ENCODE measurements at regions not wholly inside any gene's neighbourhood (a gene's known extent, or its start where the extent isn't known, plus 50 kb on each side); places are given as distances from the start of the nearest gene placed in this dataset.

DNA sequence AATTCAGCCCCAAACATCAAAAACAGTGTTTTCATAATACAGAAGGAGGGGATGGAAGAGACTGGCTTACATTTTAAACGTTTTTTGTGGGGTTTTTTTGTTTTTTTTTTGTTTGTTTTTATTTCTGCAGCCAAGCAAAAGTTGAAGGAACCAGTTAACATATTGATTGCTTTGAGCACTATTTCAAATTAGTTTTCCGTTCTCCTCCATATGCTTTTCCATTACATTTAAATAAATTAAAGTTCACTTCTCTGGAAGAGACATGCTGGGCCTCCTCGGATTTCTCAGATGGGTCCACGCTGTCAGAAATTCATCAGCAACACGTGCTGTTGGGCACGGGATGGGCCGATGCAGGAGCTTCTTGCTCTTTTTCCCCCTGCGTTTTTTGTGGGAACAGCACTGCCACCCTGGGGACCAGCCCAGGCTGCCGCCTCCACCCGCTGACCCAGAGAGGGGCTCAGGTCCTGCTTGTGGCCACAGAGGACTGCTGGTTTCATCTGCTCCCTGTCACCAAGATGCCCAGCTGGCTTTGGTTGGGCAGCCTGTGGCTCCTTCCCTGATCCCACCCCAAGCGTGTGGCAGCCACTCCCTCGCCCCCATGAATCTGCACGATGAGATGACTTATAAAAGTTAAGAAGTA lies 67.7 kb upstream of the CHST15 start:
- Mint-ChIP-seq H3K27ac (no peak overlapping the region), H3K4me1 (peaks cover 10% of the 10 kb centered on the region), H3K36me3 (peaks cover 2% of the 10 kb centered on the region), H3K27me3 (ENCODE audit: low read depth) (peaks cover 17% of the 10 kb centered on the region), H3K9me3 (peaks cover 7% of the 10 kb centered on the region), H3K4me3 (no peak overlapping the region)
- TF ChIP-seq, protein P1, sequence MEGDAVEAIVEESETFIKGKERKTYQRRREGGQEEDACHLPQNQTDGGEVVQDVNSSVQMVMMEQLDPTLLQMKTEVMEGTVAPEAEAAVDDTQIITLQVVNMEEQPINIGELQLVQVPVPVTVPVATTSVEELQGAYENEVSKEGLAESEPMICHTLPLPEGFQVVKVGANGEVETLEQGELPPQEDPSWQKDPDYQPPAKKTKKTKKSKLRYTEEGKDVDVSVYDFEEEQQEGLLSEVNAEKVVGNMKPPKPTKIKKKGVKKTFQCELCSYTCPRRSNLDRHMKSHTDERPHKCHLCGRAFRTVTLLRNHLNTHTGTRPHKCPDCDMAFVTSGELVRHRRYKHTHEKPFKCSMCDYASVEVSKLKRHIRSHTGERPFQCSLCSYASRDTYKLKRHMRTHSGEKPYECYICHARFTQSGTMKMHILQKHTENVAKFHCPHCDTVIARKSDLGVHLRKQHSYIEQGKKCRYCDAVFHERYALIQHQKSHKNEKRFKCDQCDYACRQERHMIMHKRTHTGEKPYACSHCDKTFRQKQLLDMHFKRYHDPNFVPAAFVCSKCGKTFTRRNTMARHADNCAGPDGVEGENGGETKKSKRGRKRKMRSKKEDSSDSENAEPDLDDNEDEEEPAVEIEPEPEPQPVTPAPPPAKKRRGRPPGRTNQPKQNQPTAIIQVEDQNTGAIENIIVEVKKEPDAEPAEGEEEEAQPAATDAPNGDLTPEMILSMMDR (IDR thresholded peaks at IDR 0.05; ENCODE audit: unreplicated experiment) = no peak
- DNase-seq (ENCODE audit: low spot score in 2 of 2, unreplicated experiment in 2 of 2) = no peak

DNA sequence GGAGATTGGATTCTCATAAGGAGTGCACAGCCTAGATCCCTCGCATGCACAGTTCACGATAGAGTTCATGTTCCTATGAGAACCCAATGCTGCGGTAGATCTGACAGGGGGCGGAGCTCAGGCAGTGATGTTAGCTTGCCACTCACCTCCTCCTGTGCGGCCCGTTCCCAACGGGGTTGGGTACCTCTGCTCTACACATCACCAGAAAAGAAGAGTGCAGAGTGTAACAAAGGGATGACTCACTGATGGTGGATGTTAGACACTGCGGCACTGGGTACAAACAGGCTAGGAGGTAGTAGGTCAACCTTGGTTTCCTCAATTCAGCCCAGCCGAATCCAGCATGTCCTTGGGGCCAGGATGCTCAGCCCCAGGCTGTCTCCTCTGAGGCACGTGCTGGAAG lies 66.8 kb upstream of the CHST15 start:
- no peak overlapping the region for H3K4me3 Mint-ChIP-seq
- peaks cover 7% of the 10 kb centered on the region for H3K9me3 Mint-ChIP-seq
- peaks cover 2% of the 10 kb centered on the region for H3K36me3 Mint-ChIP-seq
- TF ChIP-seq, protein P1 (IDR thresholded peaks at IDR 0.05; ENCODE audit: unreplicated experiment) = no peak
- H3K27ac Mint-ChIP-seq = no peak overlapping the region
- peaks cover 16% of the 10 kb centered on the region for H3K4me1 Mint-ChIP-seq
- peaks cover 17% of the 10 kb centered on the region for H3K27me3 Mint-ChIP-seq (ENCODE audit: low read depth)
- no peak for DNase-seq (ENCODE audit: low spot score in 2 of 2, unreplicated experiment in 2 of 2)

DNA sequence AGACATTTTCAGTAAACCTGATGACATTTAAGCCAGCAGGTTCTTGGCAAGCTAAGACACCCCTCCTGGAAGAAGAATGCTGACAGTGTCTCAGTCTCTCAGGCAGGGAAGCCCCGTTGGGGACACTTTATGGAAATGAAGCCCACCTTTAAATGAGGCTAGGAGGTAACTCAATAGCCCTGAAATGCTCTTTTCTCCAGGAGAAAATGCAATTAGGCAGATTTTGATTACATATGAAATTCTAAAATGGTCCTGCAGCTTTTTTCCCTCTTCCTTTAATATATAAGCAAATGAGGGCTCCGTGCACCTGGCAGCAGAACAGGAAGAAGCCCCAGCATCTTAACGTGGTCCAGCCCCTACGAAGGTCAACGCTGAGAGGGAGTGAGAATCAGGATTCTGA lies 65.8 kb upstream of the CHST15 start:
- H3K4me3 Mint-ChIP-seq = no peak overlapping the region
- peaks cover 16% of the 10 kb centered on the region for H3K4me1 Mint-ChIP-seq
- no peak overlapping the region for H3K27ac Mint-ChIP-seq
- peaks cover 17% of the 10 kb centered on the region for H3K27me3 Mint-ChIP-seq (ENCODE audit: low read depth)
- TF ChIP-seq, protein P1 (IDR thresholded peaks at IDR 0.05; ENCODE audit: unreplicated experiment) = no peak
- H3K36me3 Mint-ChIP-seq = peaks cover 2% of the 10 kb centered on the region
- DNase-seq (ENCODE audit: low spot score in 2 of 2, unreplicated experiment in 2 of 2) = no peak
- H3K9me3 Mint-ChIP-seq = peaks cover 7% of the 10 kb centered on the region

DNA sequence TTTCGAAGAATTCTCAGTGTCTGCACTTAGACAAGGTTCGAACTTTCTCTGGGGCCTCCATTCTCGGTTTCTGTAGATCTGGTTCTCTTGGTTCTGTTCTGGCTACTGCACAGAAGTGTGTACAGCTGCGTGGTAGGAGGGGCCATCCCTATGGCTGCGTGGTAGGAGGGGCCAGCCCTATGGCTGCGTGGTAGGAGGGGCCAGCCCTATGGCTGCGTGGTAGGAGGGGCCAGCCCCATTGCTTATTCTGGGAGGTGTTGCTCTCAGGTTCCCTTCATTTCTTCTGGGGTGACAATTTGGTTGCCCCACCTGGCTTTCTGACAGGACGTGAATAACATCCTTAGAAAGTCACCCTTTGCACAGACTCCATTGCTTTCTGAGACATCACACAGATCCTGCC lies 65.2 kb upstream of the CHST15 start:
- Mint-ChIP-seq H3K4me3 (no peak overlapping the region), H3K27ac (no peak overlapping the region), H3K36me3 (peaks cover 2% of the 10 kb centered on the region), H3K9me3 (peaks cover 7% of the 10 kb centered on the region), H3K4me1 (peaks cover 16% of the 10 kb centered on the region), H3K27me3 (ENCODE audit: low read depth) (peaks cover 17% of the 10 kb centered on the region)
- no peak for DNase-seq (ENCODE audit: low spot score in 2 of 2, unreplicated experiment in 2 of 2)
- TF ChIP-seq, protein P1 (IDR thresholded peaks at IDR 0.05; ENCODE audit: unreplicated experiment) = no peak

DNA sequence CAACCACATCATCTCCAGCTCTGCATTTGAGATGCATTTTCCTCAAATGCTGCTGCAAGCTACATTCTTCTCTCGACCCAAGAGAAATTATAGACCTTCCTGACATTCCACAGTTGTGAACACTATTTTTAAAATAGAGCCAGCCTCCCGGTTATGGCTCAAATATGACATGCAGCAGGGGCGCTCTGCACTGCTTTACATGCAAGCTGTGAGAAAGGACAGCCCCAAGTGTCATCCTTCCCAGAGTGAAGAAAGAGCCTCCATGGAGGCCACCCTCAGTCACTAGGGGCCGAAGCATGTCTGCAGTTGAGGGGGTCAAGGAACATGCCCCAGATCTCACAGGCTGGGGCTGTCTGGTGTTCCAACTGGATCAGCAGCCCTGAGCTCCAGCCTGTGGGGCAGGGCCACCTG lies 63.9 kb upstream of the CHST15 start:
- TF ChIP-seq, protein P1 (IDR thresholded peaks at IDR 0.05; ENCODE audit: unreplicated experiment) = no peak

More for the DNA sequence above, 63.9 kb upstream of the CHST15 start:
- peaks cover 17% of the 10 kb centered on the region for H3K27me3 Mint-ChIP-seq (ENCODE audit: low read depth)
- peaks cover 7% of the 10 kb centered on the region for H3K9me3 Mint-ChIP-seq
- peak overlapping the region; percentile 10 for H3K27ac Mint-ChIP-seq
- no peak overlapping the region for H3K4me3 Mint-ChIP-seq
- H3K4me1 Mint-ChIP-seq = peaks cover 16% of the 10 kb centered on the region
- peaks cover 2% of the 10 kb centered on the region for H3K36me3 Mint-ChIP-seq
- DNase-seq (ENCODE audit: low spot score in 2 of 2, unreplicated experiment in 2 of 2) = no peak

Measured in mesothelial cell of epicardium (in vitro differentiated cells).